Inflammatory macrophage treated with lipopolysaccharide for 4 hours (primary cell): ENCODE measurements at regions not wholly inside any gene's neighbourhood (a gene's known extent, or its start where the extent isn't known, plus 50 kb on each side); places are given as distances from the start of the nearest gene placed in this dataset.
"Not testable (repeated sequence)": the region's sequence is repeated elsewhere in the genome, so short reads cannot be mapped to it uniquely, and the experiment has no call there.

Source experiments
- DNase-seq: peaks from one replicate; pipeline ENCODE4 v3.0.0-alpha.2; 2020

DNA sequence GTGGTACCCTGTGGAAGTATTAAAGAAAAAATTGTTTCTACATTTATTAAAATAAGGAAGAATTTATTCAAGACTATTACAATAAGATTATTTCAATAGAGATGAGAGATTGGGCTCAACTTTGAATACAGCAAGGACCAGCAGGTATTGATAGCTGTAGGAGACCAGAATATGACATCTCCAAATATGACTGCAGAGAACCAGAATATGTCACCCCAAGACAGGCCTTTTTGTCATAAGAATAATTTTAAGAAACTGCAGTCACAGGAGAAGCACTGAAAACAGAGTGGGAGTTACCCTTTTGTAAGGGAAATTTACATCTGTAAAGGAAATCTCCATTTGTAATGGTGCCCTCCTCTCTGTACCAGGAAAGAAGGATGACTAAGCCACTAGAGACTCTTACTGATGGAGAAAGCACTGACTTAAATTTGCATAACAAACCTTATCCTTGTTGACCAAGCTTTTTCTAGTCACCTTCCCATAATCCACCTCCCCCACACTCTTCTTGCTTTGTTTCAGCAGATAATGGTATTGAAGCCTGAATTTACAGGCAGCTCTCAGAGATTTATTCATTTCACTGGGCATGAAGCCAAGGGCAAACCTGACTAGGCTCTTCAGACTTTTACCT, 145.1 kb upstream of the RMP24 start:
- peak; percentile 89 for DNase-seq

DNA sequence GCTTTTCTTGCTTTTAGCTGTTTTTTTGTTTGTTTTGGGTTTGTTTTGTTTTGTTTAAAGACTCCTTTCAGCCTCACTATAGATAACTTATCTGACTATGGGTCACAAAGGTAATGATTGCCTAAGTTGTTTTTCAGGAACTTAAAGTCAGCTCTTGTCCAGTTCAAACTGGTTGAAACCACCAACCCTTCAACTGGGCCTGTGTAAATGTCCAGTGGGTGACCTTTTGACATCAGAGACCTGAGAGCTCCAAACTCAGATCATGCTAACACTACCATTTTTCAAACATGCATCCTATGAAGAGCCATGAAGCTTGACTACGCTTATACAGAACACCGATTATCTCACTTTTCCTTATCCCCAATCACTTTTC, 144.6 kb upstream of the RMP24 start:
- DNase-seq, result no peak

DNA sequence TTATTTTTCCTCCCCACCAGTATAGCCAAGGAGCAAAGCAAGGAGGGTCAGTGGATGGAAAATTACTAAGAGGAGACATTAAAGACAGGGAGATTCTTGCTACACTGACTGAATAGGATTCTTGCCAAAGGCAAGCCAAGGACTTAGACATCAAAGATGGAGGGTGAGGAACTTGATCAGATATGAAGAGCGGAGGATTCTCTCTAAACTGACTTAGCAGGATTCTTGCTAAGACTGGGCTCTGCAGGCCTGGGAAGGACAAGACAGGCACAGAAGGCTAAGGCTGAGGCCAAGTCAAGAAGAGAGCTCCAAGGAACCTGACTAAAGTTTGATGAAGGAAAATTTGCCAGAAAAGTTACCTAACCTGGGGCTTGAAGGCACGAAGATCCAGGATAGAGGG, 143.9 kb upstream of the RMP24 start:
- DNase-seq, result no peak

DNA sequence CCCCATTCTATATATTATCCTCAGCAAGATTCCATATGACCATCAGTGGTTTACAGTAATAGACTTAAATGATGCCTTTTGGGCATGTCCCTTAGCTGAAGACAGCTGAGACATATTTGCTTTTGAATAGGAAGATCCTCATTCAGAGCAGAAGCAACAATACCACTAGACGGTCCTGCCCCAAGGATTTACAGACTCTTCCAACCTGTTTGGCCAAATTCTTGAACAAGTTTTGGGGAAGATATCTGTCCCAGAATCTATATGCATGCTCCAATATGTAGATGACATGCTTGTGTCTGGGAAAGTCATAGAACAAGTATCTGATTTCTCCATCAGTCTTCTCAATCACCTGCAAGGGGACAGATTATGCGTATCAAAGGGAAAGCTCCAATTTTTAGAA, 137.1 kb upstream of the RMP24 start:
- peak; percentile 24 for DNase-seq

DNA sequence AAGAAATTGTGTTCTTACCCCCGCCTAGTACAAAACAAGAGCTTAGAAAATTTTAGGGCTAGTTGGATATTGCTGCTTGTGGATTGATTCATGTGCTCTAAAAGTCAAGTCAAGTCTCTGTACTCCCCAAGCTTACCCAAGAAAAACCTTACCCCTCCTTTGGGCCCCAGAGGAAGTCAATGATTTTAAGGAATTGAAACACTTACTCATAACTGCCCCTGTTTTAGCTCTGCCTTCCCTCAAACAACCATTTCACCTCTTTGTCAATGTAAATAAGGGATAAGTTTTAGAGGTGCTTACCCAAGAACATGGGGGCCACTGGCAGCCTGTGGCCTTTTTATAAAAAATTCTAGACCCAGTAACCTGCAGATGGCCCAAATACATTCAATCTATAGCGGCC, 136.6 kb upstream of the RMP24 start:
- peak; percentile 95 for DNase-seq

DNA sequence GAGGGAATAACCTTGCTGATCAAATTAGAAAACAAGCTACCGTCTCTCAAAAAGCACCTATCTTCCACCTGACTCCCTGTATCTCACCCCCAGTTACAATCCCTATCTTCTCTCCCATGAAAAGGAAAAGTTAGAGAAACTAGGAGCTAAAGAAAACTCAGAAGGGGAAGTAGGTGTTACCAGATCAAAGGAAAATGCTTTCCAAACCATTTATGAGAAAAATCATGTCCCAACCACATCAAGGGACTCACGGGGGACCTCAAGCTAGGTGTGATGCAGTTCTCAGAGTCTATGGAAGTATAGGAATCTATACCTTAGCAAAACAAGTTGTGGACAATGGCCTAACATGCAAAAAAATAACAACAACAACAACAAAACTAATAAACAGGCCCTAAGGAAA, 135.5 kb upstream of the RMP24 start:
- no peak for DNase-seq

DNA sequence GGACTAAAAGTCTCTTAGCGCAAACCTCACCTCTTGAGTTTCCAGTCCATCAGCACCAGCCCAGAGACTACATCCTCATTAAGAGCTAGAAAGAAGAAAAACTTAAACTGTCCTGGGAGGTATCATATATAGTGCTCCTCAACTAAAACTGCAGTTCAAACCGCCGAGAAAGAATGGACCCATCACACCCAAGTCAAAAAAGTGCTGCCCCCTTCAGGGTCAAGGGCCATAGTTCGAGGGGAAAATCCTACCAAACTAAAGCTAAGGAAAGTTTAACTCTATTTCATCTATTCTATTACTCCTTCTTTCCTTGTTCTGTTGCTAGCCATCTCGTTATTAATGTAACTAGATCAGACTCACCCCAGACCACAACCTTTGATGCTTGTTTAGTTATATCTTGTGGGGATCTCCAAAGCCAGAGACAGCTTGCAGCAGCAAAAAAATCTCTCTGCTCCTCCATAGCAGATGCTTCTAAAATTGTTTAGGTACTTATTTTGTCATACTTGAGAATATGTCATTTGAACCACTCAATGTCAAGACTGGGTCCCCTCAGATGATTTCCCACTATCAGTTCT, 134.5 kb upstream of the RMP24 start:
- no peak for DNase-seq

DNA sequence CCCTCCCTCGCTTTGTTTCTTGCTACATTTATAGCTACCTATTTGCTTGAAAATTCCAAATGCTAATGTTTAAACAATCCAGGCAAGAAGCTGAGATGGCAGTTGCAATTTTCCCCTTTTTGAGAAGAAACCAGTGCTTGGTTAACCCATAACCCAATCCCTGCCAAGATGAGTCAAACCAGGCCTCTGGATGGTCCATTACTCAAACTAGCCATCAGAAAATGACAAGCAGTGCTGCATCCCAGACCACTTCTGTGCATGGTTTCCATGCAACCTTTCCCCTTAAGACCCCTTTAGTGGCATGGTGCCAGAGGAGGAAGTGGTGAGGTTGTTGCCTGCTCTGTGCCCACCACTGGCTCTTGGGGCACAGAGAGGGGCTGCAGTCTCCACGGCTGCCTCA, 131.2 kb upstream of the RMP24 start:
- DNase-seq, result no peak

DNA sequence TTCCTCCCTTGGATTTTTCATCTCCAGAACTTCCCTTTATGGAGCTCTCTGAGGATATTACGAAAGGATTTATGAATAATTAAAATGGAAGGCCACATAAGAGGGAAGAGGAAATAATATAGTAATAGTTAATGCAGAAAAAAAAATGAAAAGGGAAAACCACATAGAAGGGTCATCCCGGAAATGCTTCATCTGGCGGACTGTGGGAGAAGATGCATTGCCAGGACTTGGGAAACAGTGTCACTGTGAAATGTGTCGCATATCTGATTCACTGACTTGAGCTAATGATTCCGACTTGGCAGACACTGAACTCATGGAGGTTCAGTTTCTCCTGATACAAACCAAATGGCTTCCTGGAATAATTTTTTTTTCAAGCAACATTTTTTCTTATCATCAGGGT, 129.9 kb upstream of the RMP24 start:
- peak; percentile 59 for DNase-seq

DNA sequence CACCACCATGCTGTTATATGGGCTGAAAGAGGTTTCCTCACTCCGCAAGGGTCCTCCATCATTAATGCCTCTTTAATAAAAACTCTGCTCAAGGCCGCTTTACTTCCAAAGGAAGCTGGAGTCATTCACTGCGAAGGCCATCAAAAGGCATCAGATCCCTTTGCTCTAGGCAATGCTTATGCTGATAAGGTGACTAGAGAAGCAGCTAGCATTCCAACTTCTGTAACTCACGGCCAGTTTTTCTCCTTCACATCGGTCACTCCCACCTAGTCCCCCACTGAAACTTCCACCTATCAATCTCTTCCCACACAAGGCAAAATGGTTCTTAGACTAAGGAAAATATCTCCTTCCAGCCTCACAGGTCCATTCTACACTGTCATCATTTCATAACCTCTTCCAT, 124.2 kb upstream of the RMP24 start:
- DNase-seq, result not testable (repeated sequence)

DNA sequence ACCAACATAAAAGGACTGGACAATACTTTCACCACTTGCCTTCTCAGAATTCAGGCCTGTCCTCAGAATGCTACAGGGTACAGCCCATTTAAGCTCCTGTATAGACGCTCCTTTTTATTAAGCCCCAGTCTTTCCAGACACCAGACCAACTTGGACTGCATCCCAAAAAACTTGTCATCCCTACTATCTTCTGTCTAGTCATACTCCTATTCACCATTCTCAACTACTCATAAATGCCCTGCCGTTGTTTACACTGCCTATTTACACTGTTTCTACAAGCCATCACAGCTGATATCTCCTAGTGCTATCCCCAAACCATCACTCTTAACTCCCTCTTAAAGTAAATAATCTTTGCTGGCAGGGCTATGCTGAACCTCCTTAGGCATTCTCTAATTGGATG, 123.2 kb upstream of the RMP24 start:
- DNase-seq, result not testable (repeated sequence)

DNA sequence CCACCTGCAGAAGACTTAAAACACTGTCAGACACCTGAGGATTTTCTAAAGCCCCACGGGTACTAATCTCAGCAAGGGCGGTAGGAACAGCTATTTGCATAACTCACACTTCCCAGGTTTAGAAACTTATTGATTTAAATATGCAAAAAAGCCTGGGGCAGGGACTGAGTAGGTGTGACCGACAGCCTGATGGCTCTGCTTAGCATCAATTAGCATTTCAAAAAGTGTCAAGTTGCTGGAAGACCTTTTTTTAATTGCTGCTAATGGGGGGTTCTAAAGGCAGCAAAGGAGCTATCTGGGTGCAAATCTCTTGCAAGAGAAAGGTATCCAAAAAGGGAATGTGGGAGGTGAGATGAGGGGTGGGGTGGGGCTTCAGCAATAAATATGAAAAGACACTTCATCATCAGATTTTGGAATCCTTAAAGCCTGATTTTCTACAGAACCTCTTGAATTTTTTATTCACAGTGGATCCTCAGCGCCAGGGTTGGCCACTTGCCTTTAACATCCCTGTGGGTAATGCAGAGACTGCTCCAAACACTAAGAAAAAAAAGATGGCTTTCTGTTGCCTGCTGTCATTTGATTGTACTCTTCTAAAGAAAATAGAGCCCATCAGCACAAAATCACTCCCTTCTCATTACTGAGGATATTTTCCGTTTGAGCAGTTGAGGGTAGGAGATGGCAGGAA, 121.1 kb upstream of the RMP24 start:
- DNase-seq, result no peak

DNA sequence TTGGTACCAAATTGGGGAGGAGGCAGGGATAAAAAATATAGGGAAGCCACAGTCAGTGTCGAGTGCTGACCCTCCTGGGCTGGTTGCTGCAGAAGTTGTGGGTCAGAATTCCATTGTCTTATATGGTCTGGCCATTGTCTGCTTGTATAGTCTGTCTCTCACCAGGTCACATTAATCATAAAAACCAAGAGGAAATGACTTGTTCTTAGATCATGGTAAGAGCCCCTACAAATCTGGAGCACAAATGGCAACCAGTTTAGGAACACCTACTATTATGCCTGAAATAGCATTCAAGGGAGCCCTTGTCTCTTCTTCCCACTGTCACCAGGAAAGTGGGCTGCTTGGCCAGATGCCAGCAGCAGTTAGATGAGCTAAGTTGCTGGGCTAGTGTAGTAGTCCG, 119.7 kb upstream of the RMP24 start:
- no peak for DNase-seq

DNA sequence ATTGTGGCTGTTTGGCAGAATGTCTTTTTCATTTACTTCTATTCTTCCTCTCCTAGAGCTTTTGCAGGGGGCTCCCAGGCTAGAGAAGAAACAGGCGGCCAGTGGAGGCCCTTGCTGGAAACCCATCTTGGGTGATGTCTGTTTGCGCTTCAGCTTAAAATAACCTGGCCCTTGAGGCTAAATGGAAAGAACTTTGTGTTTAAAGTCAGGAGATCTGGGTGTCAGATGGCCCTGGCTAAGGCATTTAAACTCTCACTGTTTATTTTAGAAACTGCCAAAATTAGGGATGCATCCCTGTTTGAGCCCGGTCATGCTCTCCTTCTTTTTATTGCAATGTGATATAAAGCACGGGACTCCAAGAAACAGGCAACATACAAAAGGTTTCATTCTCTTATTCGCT, 118.4 kb upstream of the RMP24 start:
- DNase-seq, result no peak

DNA sequence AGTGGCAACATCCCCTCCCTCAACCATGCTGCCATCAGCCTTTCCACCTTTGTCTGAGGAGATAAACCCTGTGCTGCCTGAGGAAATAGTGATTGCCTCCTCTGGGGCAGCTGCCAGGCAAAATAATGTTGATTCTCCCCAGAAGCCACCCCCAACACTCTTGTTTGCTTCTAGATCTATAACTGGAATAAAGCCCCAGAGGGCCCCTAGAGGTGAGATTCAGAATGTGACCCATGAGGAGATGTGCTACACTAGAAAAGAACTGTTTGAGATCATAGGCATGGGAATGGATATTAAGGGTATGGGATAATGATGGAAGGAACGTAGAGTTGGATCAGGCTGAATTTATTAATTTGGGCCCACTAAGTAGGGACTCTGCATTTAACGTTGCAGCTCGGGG, 116.3 kb upstream of the RMP24 start:
- DNase-seq, result no peak

DNA sequence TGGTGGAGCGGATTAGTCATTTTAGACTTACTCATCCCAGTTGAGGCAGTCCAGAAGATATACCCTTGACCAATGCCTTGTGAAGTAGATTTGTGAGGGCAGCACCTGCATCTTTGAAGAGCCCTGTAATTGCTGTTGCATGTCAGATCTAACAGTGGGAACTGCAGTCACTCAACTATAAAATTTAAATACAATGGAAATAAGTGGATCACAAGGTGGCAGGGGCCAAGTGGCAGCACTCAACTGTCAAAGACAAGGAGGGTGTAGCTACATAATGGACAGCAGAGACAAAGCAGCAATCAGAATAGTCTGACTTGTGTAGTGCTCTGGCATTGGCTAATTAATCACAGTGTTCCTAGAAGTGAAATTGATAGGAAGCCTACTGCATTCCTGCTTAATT, 115.8 kb upstream of the RMP24 start:
- not testable (repeated sequence) for DNase-seq

DNA sequence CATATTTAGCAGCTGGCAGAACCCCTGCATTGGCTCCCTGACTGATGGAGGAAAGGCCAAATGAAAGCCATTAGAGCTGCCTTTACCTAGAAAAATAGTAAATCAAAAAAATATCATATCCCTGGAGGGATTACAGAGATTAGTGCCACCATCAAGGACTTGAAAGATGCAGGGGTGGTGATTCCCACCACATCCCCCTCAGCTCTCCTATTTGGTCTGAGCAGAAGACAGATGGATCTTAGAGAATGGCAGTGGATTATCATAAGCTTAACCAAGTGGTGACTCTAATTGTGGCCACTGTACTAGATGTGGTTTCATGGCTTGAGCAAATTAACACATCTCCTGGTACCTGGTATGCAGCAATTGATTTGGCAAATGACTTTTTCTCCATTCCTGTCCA, 114.9 kb upstream of the RMP24 start:
- DNase-seq, result not testable (repeated sequence)

DNA sequence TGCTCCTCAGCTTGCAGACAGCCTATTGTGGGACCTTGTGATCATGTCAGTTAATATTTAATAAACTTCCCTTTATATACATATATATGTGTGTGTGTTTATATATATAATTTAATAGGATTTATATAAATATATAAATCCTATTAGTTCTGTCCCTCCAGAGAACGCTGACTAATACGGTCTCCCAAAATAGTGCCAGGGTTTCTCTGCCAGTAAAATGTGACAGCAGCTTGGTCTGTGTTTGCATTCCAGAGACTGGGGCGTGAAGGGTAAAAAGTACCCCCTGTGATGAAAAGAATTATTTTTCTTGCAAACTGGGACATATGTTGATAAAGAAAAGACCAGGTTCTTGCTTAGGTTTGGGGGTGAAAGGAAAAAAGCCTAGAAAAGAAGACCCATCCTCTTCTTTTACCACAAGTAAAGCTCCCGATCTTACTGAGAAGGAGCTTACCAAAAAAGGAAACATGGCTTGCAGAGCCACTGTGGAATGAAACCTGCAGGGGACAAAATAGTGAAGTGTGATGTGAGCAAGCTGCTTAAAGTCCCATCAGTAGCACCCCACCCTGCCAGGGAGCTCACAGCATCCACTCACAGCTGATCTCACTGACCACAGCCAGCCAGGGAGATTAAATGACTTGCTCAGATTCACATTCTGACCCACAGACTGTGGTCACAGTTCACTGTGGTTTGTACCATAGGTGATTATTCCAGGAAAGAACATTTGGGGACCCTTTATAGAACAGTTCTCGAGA, 110.9 kb upstream of the RMP24 start:
- DNase-seq, result no peak

DNA sequence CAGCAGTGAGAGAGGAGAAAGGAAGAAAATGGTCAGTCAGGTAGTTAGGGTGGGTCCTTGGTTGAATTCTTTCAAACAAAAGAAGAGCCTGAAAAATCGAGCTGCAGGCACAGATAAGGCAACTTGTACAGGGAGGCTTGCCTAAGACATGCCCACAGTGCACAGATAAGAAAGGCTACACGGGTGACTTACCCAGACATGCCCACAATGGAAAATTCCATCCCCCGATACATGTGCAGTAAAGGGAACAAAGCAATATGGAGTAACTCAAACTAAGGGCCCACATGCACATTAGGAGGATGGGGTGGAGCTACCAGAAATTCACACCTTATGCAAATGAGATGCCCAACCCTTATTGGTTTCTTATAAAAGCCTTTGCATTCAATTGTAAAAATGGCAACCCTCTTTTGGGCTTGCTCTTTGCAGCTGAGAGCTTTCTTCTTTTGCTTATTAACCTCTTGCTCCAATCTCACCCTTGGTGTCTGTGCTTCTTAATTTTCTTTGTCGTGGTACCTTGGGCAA, 110.3 kb upstream of the RMP24 start:
- no peak for DNase-seq

DNA sequence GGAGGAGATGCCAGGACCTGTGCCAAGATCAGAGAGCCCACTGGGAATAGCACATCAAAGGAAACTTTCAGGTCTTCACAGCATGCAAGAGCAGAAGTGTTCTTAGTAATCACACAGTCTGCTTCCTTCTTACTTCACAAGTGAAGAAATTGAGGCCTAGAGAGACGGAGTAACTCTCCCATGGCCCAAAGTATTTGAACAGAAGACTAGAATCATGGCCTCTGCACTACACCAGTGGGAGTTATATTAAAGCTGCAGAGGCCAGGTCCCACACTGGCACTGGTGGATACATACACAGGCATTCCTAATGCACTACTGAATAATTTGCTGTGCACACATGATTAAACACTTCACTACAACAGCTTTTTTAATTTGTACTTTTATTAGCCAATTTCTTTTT, 107.6 kb upstream of the RMP24 start:
- no peak for DNase-seq

DNA sequence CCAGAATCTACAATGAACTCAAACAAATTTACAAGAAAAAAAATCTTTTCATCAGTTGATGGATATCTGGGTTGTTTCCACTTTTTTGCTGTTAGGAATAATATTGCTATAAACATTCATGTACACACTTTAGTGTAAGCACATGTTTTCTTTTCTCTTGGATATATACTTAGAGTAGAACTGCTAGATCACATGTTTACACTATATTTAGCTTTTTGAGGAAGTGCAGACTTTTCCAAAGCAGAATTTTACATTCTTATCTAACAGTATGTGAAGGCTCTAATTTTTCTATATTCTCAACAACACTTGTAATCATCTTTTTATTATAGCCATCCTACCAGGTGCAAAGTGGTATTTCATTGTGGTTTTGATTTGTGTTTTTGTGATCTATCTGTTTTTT, 103.6 kb upstream of the RMP24 start:
- DNase-seq, result peak; percentile 12

DNA sequence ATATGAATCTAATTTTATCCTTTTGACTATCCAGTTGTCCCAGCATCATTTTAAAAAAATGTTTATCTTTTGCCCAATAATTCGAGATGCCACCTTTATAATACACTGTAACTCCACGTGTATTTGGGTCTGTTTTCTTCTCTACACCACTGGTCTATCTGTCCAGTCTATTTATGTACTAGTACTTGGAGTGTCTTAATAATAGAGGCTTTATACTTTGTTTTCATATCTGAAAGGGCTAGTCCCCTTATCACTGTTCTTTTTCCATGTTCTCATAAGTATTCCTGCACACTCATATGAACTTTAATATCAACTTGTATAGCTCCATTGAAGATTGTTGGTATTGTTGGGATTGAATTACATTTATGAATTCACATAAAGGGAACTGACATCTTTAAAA, 101.1 kb upstream of the RMP24 start:
- DNase-seq, result no peak

DNA sequence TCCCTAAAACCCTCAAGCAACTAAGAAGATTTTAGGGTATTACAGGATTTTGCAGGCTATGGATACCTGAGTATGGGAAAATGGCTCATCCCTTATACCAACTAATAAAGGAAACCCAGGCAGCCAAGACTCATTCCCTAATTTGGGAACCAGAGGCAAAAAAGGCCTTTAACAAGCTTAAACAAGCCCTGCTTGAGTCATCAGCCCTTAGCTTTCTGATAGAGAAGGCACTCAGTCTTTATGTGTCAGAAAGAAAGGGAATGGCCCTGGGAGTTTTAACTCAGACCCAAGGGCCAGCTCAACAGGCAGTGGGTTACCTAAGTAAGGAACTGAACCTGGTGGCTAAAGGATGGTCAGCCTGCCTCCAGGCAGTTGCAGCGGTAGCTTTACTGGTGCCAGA, 96.9 kb upstream of the RMP24 start:
- DNase-seq, result no peak

DNA sequence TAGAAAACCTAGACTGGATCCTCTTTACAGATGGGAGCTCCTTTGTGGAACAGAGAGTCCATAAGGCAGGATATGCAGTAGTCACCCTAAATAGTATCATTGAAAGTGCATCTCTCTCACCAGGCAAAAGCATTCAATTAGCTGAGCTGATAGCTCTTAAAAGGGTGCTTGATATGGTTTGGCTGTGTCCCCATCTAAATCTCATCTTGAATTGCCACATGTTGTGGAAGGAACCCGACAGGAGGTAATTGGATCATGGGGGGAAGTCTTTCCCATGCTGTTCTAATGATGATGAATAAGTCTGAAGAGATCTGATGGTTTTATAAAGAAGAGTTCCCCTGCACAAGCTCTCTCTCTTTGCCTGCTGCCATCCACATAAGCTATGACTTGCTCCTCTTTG, 96.2 kb upstream of the RMP24 start:
- DNase-seq, result no peak
